ENCODE measurements at regions not wholly inside any gene's neighbourhood (a gene's known extent, or its start where the extent isn't known, plus 50 kb on each side); places are given as distances from the start of the nearest gene placed in this dataset.

- Mint-ChIP-seq H3K4me3 (no peak overlapping the region), H3K27ac (no peak overlapping the region), H3K9me3 (no peaks in the 10 kb centered on the region), H3K4me1 (ENCODE audit: low read depth) (no peaks in the 10 kb centered on the region), H3K36me3 (ENCODE audit: low read depth) (no peaks in the 10 kb centered on the region), H3K27me3 (ENCODE audit: low read depth) (no peaks in the 10 kb centered on the region)
These were observed 101.2 kb upstream of the F3 start for GRCh38 chr1:94642617-94643321.

- H3K36me3 Mint-ChIP-seq (ENCODE audit: low read depth) = no peaks in the 10 kb centered on the region
- H3K4me3 Mint-ChIP-seq = no peak overlapping the region
- H3K27ac Mint-ChIP-seq = no peak overlapping the region
- H3K9me3 Mint-ChIP-seq = no peaks in the 10 kb centered on the region
- no peaks in the 10 kb centered on the region for H3K27me3 Mint-ChIP-seq (ENCODE audit: low read depth)
- no peaks in the 10 kb centered on the region for H3K4me1 Mint-ChIP-seq (ENCODE audit: low read depth)
These were observed 100.4 kb upstream of the F3 start for GRCh38 chr1:94641990-94642389.

GRCh38 chr1:94640125-94640524 is 98.6 kb upstream of the F3 start:
- Mint-ChIP-seq H3K27me3 (ENCODE audit: low read depth) (peaks cover 5% of the 10 kb centered on the region), H3K4me3 (no peak overlapping the region), H3K4me1 (ENCODE audit: low read depth) (no peaks in the 10 kb centered on the region), H3K36me3 (ENCODE audit: low read depth) (no peaks in the 10 kb centered on the region), H3K9me3 (no peaks in the 10 kb centered on the region), H3K27ac (no peak overlapping the region)

- no peaks in the 10 kb centered on the region for H3K9me3 Mint-ChIP-seq
- no peak overlapping the region for H3K27ac Mint-ChIP-seq
- H3K36me3 Mint-ChIP-seq (ENCODE audit: low read depth) = no peaks in the 10 kb centered on the region
- H3K4me1 Mint-ChIP-seq (ENCODE audit: low read depth) = no peaks in the 10 kb centered on the region
- H3K27me3 Mint-ChIP-seq (ENCODE audit: low read depth) = peaks cover 5% of the 10 kb centered on the region
- H3K4me3 Mint-ChIP-seq = no peak overlapping the region
These were observed 95.6 kb upstream of the F3 start for GRCh38 chr1:94637121-94637520.

GRCh38 chr1:94636624-94637023 is 95.1 kb upstream of the F3 start:
- Mint-ChIP-seq H3K27ac (no peak overlapping the region), H3K4me1 (ENCODE audit: low read depth) (no peaks in the 10 kb centered on the region), H3K4me3 (no peak overlapping the region), H3K9me3 (no peaks in the 10 kb centered on the region), H3K36me3 (ENCODE audit: low read depth) (no peaks in the 10 kb centered on the region), H3K27me3 (ENCODE audit: low read depth) (peaks cover 5% of the 10 kb centered on the region)

- H3K36me3 Mint-ChIP-seq (ENCODE audit: low read depth) = no peaks in the 10 kb centered on the region
- H3K27ac Mint-ChIP-seq = no peak overlapping the region
- H3K4me1 Mint-ChIP-seq (ENCODE audit: low read depth) = no peaks in the 10 kb centered on the region
- no peaks in the 10 kb centered on the region for H3K9me3 Mint-ChIP-seq
- H3K4me3 Mint-ChIP-seq = no peak overlapping the region
- peaks cover 5% of the 10 kb centered on the region for H3K27me3 Mint-ChIP-seq (ENCODE audit: low read depth)
These were observed 94.5 kb upstream of the F3 start for GRCh38 chr1:94636100-94636499.

GRCh38 chr1:94634977-94635416 is 93.4 kb upstream of the F3 start:
- H3K27ac Mint-ChIP-seq = no peak overlapping the region
- H3K4me1 Mint-ChIP-seq (ENCODE audit: low read depth) = no peaks in the 10 kb centered on the region
- no peaks in the 10 kb centered on the region for H3K36me3 Mint-ChIP-seq (ENCODE audit: low read depth)
- H3K9me3 Mint-ChIP-seq = no peaks in the 10 kb centered on the region
- H3K4me3 Mint-ChIP-seq = no peak overlapping the region
- H3K27me3 Mint-ChIP-seq (ENCODE audit: low read depth) = peaks cover 5% of the 10 kb centered on the region

- H3K27ac Mint-ChIP-seq = no peak overlapping the region
These were observed 91.5 kb upstream of the F3 start for GRCh38 chr1:94633051-94633450.

GRCh38 chr1:94629259-94630181 is 88.0 kb upstream of the F3 start:
- Mint-ChIP-seq H3K27me3 (ENCODE audit: low read depth) (no peaks in the 10 kb centered on the region), H3K27ac (no peak overlapping the region), H3K36me3 (ENCODE audit: low read depth) (no peaks in the 10 kb centered on the region), H3K4me1 (ENCODE audit: low read depth) (no peaks in the 10 kb centered on the region), H3K9me3 (no peaks in the 10 kb centered on the region), H3K4me3 (no peak overlapping the region)

More at GRCh38 chr1:94633051-94633450, 91.5 kb upstream of the F3 start:
- Mint-ChIP-seq H3K9me3 (no peaks in the 10 kb centered on the region), H3K27me3 (ENCODE audit: low read depth) (peaks cover 5% of the 10 kb centered on the region), H3K4me3 (no peak overlapping the region), H3K4me1 (ENCODE audit: low read depth) (no peaks in the 10 kb centered on the region), H3K36me3 (ENCODE audit: low read depth) (no peaks in the 10 kb centered on the region)

- no peaks in the 10 kb centered on the region for H3K9me3 Mint-ChIP-seq
- no peak overlapping the region for H3K4me3 Mint-ChIP-seq
- no peaks in the 10 kb centered on the region for H3K36me3 Mint-ChIP-seq (ENCODE audit: low read depth)
- no peaks in the 10 kb centered on the region for H3K4me1 Mint-ChIP-seq (ENCODE audit: low read depth)
- H3K27me3 Mint-ChIP-seq (ENCODE audit: low read depth) = no peaks in the 10 kb centered on the region
- H3K27ac Mint-ChIP-seq = no peak overlapping the region
These were observed 86.9 kb upstream of the F3 start for GRCh38 chr1:94628499-94628843.

GRCh38 chr1:94627771-94628498 is 86.4 kb upstream of the F3 start:
- H3K9me3 Mint-ChIP-seq = no peaks in the 10 kb centered on the region
- H3K27ac Mint-ChIP-seq = no peak overlapping the region
- no peaks in the 10 kb centered on the region for H3K27me3 Mint-ChIP-seq (ENCODE audit: low read depth)
- H3K4me3 Mint-ChIP-seq = no peak overlapping the region
- no peaks in the 10 kb centered on the region for H3K4me1 Mint-ChIP-seq (ENCODE audit: low read depth)
- H3K36me3 Mint-ChIP-seq (ENCODE audit: low read depth) = no peaks in the 10 kb centered on the region

GRCh38 chr1:94624203-94624602 is 82.6 kb upstream of the F3 start:
- Mint-ChIP-seq H3K4me1 (ENCODE audit: low read depth) (no peaks in the 10 kb centered on the region), H3K9me3 (no peaks in the 10 kb centered on the region), H3K27ac (no peak overlapping the region)

GRCh38 chr1:94623560-94624148 is 82.1 kb upstream of the F3 start:
- Mint-ChIP-seq H3K27ac (no peak overlapping the region), H3K36me3 (ENCODE audit: low read depth) (no peaks in the 10 kb centered on the region), H3K4me1 (ENCODE audit: low read depth) (no peaks in the 10 kb centered on the region), H3K9me3 (no peaks in the 10 kb centered on the region), H3K27me3 (ENCODE audit: low read depth) (no peaks in the 10 kb centered on the region), H3K4me3 (no peak overlapping the region)

More at GRCh38 chr1:94624203-94624602, 82.6 kb upstream of the F3 start:
- Mint-ChIP-seq H3K27me3 (ENCODE audit: low read depth) (no peaks in the 10 kb centered on the region), H3K4me3 (no peak overlapping the region), H3K36me3 (ENCODE audit: low read depth) (no peaks in the 10 kb centered on the region)

GRCh38 chr1:94622757-94623156 is 81.2 kb upstream of the F3 start:
- H3K4me3 Mint-ChIP-seq = no peak overlapping the region
- H3K27ac Mint-ChIP-seq = no peak overlapping the region
- H3K9me3 Mint-ChIP-seq = no peaks in the 10 kb centered on the region
- H3K4me1 Mint-ChIP-seq (ENCODE audit: low read depth) = no peaks in the 10 kb centered on the region
- H3K36me3 Mint-ChIP-seq (ENCODE audit: low read depth) = no peaks in the 10 kb centered on the region
- H3K27me3 Mint-ChIP-seq (ENCODE audit: low read depth) = no peaks in the 10 kb centered on the region

Data from T-helper 1 cell treated with Interleukin-12 subunit alpha and Interleukin-12 subunit beta and Interleukin-4 antibody, amounts not matched to agents 30 μg/mL and 1 μg/mL, for 36 hours (primary cell).